GM21723 (cell line): ENCODE measurements at regions not wholly inside any gene's neighbourhood (a gene's known extent, or its start where the extent isn't known, plus 50 kb on each side); places are given as distances from the start of the nearest gene placed in this dataset.

Experiments
- ATAC-seq: cut with Tn5 transposase; IDR thresholded peaks from one replicate; pipeline ENCODE4 v1.9.1; 2021; ENCODE audit warnings: mild to moderate bottlenecking, moderate library complexity; ENCODE audit not compliant: unreplicated experiment

GRCh38 chr10:130398090-130398994 lies 262.2 kb downstream of the GLRX3 start:
- no peak for ATAC-seq

- no peak for ATAC-seq
Measured at GRCh38 chr10:130399425-130399950, 263.3 kb downstream of the GLRX3 start.

GRCh38 chr10:130400890-130401289 lies 264.7 kb downstream of the GLRX3 start:
- no peak for ATAC-seq

GRCh38 chr10:130401860-130402765 lies 265.9 kb downstream of the GLRX3 start:
- ATAC-seq = no peak

- no peak for ATAC-seq
Measured at GRCh38 chr10:130403153-130404075, 267.2 kb downstream of the GLRX3 start.

GRCh38 chr10:130404476-130405055 lies 268.4 kb downstream of the GLRX3 start:
- no peak for ATAC-seq

- no peak for ATAC-seq
Measured at GRCh38 chr10:130407052-130407451, 270.9 kb downstream of the GLRX3 start.

GRCh38 chr10:130409331-130409730 lies 273.1 kb downstream of the GLRX3 start:
- no peak for ATAC-seq

GRCh38 chr10:130409931-130410330 lies 273.7 kb downstream of the GLRX3 start:
- no peak for ATAC-seq

GRCh38 chr10:130411496-130412085 lies 275.4 kb downstream of the GLRX3 start:
- ATAC-seq = no peak

GRCh38 chr10:130412317-130412716 lies 276.1 kb downstream of the GLRX3 start:
- ATAC-seq = no peak

- ATAC-seq = no peak
Measured at GRCh38 chr10:130416334-130417150, 280.4 kb downstream of the GLRX3 start.

- no peak for ATAC-seq
Measured at GRCh38 chr10:130418731-130419130, 282.5 kb downstream of the GLRX3 start.

GRCh38 chr10:130421909-130422308 lies 285.7 kb downstream of the GLRX3 start:
- ATAC-seq = no peak

- no peak for ATAC-seq
Measured at GRCh38 chr10:130422366-130423324, 286.5 kb downstream of the GLRX3 start.

GRCh38 chr10:130423455-130424305 lies 287.5 kb downstream of the GLRX3 start:
- no peak for ATAC-seq

GRCh38 chr10:130424418-130424817 lies 288.2 kb downstream of the GLRX3 start:
- ATAC-seq = no peak
